Heart left ventricle (tissue), 13 donors: ENCODE measurements at regions not wholly inside any gene's neighbourhood (a gene's known extent, or its start where the extent isn't known, plus 50 kb on each side); places are given as distances from the start of the nearest gene placed in this dataset.

Experiments used
- POLR2A ChIP-seq, 2 donors: fragments of 450-650 bp; IDR thresholded peaks; one replicate each; pipeline ENCODE4 v1.6.1; 2017; ENCODE audit warnings: antibody characterized with exemption in 2 of 2, mild to moderate bottlenecking in 2 of 2, moderate library complexity in 2 of 2
- TF ChIP-seq, protein P1 (sequence below), 12 donors: fragments of 200-600 bp; sonication (generic) in 4 of 12; IDR thresholded peaks; one replicate each; pipeline versions ENCODE4 v1.5.0 to v1.8.0; 2018 to 2022; ENCODE audit warnings: antibody characterized with exemption in 12 of 12, mild to moderate bottlenecking in 5 of 12
- donor health status: ischemic (EF 13 %, LVEDD 7.1; RV severe dilation, severe dysfunction).
- donor health status: DM: no; HTN: yes; CAD: no.
- donor health status: DM: no; HTN: no; CAD: no.
- donor health status: ischemic (EF 25% LVEDD 6.9; RV normal size, moderate dysfunction).
- donor health status: ischemic (EF 25% LVEDD 5.7; RV mildly dilated, moderate dysfunction).
- donor health status: ischemic (EF 35%, LVEDD 5.7; RV mildly dilated, moderate dysfunction).
- donor health status: nonischemic (EF 11% LVEDD 7.7; RV severe dilation, severe dysfunction).
- donor health status: DM: yes; HTN: yes; CAD: no.
- donor health status: PGD.
- donor health status: ischemic (EF 29% LVEDD 5.4; RV normal size, mild dysfunction).
- donor health status: nonischemic (EF 23%, LVEDD 6.1; RV moderate dilation, normal function).

DNA sequence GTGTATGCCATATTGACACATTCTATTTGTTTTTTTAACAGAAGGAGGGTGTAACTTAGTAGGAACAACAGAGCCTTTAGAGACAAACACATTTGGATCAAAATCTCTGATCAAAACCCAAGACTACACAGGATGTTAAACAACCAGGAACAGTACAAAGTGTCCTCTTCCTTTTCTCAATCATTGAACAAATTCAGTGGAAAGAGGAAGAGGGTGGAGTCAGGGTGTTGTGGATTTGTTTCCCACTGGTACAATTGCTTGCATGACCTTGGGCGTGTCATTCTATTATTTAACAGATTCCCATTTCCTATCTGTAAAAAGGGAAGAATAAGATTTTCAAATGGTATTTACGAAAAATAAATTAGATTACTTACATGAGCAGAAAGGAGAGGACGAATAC is 1162.8 kb upstream of the PRKX start:
- TF ChIP-seq, protein P1, sequence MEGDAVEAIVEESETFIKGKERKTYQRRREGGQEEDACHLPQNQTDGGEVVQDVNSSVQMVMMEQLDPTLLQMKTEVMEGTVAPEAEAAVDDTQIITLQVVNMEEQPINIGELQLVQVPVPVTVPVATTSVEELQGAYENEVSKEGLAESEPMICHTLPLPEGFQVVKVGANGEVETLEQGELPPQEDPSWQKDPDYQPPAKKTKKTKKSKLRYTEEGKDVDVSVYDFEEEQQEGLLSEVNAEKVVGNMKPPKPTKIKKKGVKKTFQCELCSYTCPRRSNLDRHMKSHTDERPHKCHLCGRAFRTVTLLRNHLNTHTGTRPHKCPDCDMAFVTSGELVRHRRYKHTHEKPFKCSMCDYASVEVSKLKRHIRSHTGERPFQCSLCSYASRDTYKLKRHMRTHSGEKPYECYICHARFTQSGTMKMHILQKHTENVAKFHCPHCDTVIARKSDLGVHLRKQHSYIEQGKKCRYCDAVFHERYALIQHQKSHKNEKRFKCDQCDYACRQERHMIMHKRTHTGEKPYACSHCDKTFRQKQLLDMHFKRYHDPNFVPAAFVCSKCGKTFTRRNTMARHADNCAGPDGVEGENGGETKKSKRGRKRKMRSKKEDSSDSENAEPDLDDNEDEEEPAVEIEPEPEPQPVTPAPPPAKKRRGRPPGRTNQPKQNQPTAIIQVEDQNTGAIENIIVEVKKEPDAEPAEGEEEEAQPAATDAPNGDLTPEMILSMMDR (IDR thresholded peaks at IDR 0.05): no peak
- TF ChIP-seq POLR2A (IDR thresholded peaks at IDR 0.05): no peak
